Mucosa of descending colon (tissue), 3 donors: ENCODE measurements at regions not wholly inside any gene's neighbourhood (a gene's known extent, or its start where the extent isn't known, plus 50 kb on each side); places are given as distances from the start of the nearest gene placed in this dataset.
"Not testable (repeated sequence)": the region's sequence is repeated elsewhere in the genome, so short reads cannot be mapped to it uniquely, and the experiment has no call there.

Experiments
- ATAC-seq: fragments of 200-7000 bp; cut with Tn5 transposase; one replicate; pipeline ENCODE4 v1.9.1; 2020; ENCODE audit warnings: mild to moderate bottlenecking, moderate library complexity
- DNase-seq, 3 donors: peaks; one replicate each; pipeline ENCODE4 v3.0.0-alpha.2; 2020
- H3K36me3 ChIP-seq: fragments of 200-600 bp; one replicate; pipeline ENCODE4 v1.8.0; 2021; ENCODE audit warnings: low read depth, mild to moderate bottlenecking
- H3K4me1 ChIP-seq: fragments of 200-600 bp; one replicate; pipeline ENCODE4 v1.8.0; 2021; ENCODE audit warnings: low read depth, mild to moderate bottlenecking
- H3K4me3 ChIP-seq: fragments of 200-600 bp; one replicate; pipeline ENCODE4 v1.8.0; 2021; ENCODE audit warnings: mild to moderate bottlenecking
- H3K9me3 ChIP-seq: fragments of 200-600 bp; one replicate; pipeline ENCODE4 v1.8.0; 2021; ENCODE audit warnings: mild to moderate bottlenecking
- CTCF ChIP-seq: fragments of 200-600 bp; IDR thresholded peaks from one replicate; pipeline ENCODE4 v1.8.0; 2022; ENCODE audit warnings: antibody characterized with exemption, mild to moderate bottlenecking
- intact Hi-C, 2 donors: fragments of 100-400 bp; cut with DNase I in 1 of 2; cut with micrococcal nuclease in 1 of 2; formaldehyde crosslinking; loops; one replicate each; pipeline versions ENCODE4 v1.11.0 to v1.11.1; 2022; cut with DNase I, micrococcal nuclease
- donor health status: DM: no; HTN: no; CAD: no; lungs with moderate emphysema.
- donor health status: DM: no; HTN: no; CAD: no.
- donor health status: DM: no; HTN: yes; CAD: no.

DNA sequence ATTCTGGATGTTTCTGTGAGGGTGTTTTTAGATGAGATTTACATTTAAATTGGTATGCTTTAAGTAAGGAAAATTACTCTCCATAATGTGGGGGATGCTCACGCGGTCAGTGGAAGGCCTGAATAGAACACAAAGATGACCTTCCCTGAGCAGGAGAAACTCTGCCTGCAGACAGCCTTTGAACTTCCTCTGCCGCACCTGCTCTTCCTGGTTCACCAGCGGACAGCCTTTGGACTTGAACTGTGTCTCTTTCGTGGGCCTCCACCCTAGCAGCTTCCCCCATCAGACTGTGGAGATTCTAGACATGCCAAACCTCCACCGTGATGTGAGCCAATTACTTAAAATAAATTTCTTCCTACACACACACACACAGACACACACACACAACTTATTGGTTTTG is 210.7 kb downstream of the EFCAB11 start:
- intact Hi-C loops: no loop called here
- H3K4me1 ChIP-seq: no peaks in the 10 kb centered on the region
- H3K9me3 ChIP-seq: peaks cover 2% of the 10 kb centered on the region
- H3K36me3 ChIP-seq: no peaks in the 10 kb centered on the region
- TF ChIP-seq CTCF: no peak
- H3K4me3 ChIP-seq: no peak overlapping the region
- DNase-seq (no peak), ATAC-seq (peak; percentile 55)

DNA sequence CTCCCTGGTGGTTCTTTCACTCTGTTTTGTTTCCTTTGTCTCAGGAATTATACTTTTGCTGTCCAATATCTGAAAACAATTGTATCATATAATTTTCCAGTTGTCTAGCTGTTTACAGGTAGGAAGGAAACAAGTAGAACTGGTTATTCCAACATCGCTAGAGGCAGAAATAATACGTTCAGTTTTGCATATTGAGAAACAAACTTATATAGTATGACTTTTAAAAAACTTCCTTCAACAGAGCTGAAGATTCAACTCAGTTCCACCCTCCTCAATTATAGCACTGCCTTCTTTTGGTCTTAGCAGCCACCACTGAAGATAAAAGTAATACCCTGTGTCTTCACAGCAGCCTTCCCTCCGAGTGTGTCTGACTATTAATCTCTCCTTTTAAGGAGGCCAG is 214.3 kb downstream of the EFCAB11 start:
- intact Hi-C loops: no loop called here
- TF ChIP-seq CTCF: no peak
- Histone ChIP-seq H3K4me3 (no peak overlapping the region), H3K4me1 (no peaks in the 10 kb centered on the region), H3K9me3 (peaks cover 2% of the 10 kb centered on the region), H3K36me3 (no peaks in the 10 kb centered on the region)
- DNase-seq (no peak), ATAC-seq (no peak)

DNA sequence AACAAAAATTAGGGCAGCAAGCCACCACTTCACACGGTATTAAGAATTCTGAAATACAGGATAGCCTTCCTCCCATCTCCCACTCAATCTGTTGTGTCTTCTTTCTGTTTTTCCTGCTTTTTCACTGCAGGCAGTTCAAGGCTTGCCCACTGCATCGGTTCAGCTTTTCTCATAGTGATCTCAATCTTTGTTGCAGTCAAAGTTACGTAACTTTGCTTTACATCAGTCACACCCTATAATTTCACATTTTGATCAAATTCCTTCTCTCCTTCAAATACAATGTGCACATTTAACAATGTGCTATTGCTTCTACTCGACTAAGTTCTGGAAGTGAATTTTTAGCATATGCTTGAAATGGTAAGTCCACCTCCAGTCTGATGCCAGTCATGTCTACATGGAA is 217.6 kb downstream of the EFCAB11 start:
- no peak for TF ChIP-seq CTCF
- Histone ChIP-seq H3K4me1 (no peaks in the 10 kb centered on the region), H3K9me3 (peaks cover 8% of the 10 kb centered on the region), H3K36me3 (no peaks in the 10 kb centered on the region), H3K4me3 (no peak overlapping the region)
- intact Hi-C loops: no loop called here
- ATAC-seq: no peak
- no peak for DNase-seq

DNA sequence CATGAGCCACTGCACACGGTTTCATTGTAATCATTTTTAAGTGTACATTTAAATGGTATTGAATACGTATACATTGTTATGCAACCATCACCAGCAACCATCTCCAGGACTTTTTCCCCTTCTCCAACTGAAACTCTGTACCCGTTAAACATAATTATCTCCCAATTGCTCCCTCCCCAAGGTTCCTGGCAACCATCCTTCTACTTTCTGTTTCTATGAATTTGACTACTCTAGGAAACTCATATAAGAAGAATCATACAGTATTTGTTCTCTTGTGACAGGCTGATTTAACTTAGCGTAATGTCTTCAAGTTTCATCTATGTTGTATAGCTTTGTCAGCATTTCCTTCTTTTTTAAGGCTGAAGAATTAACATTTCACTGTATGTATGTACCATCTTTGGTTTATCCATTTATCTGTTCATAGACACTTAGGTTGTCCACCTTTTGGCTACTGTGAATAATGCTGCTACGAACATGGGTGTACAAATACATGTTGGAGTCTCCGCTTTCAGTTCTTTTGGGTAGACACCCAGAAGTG is 223.1 kb downstream of the EFCAB11 start:
- no peaks in the 10 kb centered on the region for H3K36me3 ChIP-seq
- DNase-seq (no peak), ATAC-seq (no peak)
- peaks cover 8% of the 10 kb centered on the region for H3K9me3 ChIP-seq
- no peak overlapping the region for H3K4me3 ChIP-seq
- intact Hi-C loops: no loop called here
- TF ChIP-seq CTCF: no peak
- no peaks in the 10 kb centered on the region for H3K4me1 ChIP-seq

DNA sequence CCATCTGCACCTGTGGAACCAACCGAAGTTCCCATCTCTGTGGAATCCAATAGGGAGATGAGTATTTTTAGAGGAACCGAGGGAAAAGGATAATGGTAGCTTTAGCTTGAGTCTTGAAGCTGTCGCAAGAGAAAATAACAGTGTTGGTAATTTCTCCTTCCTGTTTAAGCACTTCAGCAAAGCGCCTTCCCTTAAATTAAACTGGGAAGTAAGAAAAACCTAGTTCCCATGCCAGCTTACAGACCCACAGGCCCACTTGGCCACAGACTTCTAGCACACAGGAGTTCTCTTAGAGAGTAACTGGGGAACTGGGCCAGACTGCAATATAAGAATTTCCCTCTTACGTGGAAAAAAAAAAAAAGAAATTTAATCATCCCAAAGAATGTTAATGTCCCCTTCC is 223.8 kb downstream of the EFCAB11 start:
- Histone ChIP-seq H3K9me3 (peaks cover 8% of the 10 kb centered on the region), H3K4me3 (no peak overlapping the region), H3K36me3 (no peaks in the 10 kb centered on the region), H3K4me1 (no peaks in the 10 kb centered on the region)
- DNase-seq: no peak
- no peak for TF ChIP-seq CTCF
- no peak for ATAC-seq
- intact Hi-C loops: no loop called here

DNA sequence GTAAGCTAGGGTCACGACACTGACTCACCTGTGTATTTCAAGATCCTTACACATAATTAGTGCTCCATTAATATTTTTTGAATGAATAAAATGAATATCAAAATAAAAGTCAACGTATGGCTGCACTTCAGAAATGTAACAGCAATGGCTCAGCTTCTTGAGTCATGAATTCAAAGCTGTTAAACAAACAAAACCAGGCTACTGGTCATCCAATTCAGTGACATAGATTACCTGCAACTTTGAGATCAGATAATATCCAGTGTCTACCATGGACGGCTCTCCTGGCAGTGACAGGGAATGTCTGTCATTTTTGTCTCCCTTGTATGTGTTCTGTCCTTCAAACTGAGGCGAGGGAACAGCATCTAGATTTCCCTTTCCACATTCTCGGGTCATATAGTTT is 225.6 kb downstream of the EFCAB11 start:
- peaks cover 5% of the 10 kb centered on the region for H3K9me3 ChIP-seq
- intact Hi-C loops: no loop called here
- TF ChIP-seq CTCF: no peak
- DNase-seq (no peak), ATAC-seq (no peak)
- no peak overlapping the region for H3K4me3 ChIP-seq
- no peaks in the 10 kb centered on the region for H3K36me3 ChIP-seq
- no peaks in the 10 kb centered on the region for H3K4me1 ChIP-seq

GRCh38 chr14:89726226-89726625 is 228.3 kb downstream of the EFCAB11 start:
- ATAC-seq, H3K4me1 ChIP-seq, intact Hi-C loops, H3K4me3 ChIP-seq, DNase-seq, H3K36me3 ChIP-seq, H3K9me3 ChIP-seq: not testable (repeated sequence)
